Esophagus muscularis mucosa (tissue), 4 donors: ENCODE measurements at regions not wholly inside any gene's neighbourhood (a gene's known extent, or its start where the extent isn't known, plus 50 kb on each side); places are given as distances from the start of the nearest gene placed in this dataset.

ENCODE experiments used
- DNase-seq: peaks from one replicate; pipeline ENCODE4 v3.0.0-alpha.2; 2017; ENCODE audit errors: extremely low spot score
- H3K27ac ChIP-seq, 4 donors: fragments of 200-600 bp; sonication (generic); replicated peaks in 1 of 4; 1 replicate in 3 of 4; 2 replicates in 1 of 4; pipeline ENCODE4 v1.5.1; 2016 to 2019; ENCODE audit warnings: mild to moderate bottlenecking in 1 of 4
- H3K27me3 ChIP-seq, 4 donors: fragments of 200-600 bp; sonication (generic); one replicate each; pipeline versions ENCODE4 v1.5.1 to v1.6.0; 2016 to 2019
- H3K36me3 ChIP-seq, 4 donors: fragments of 200-600 bp; sonication (generic); one replicate each; pipeline ENCODE4 v1.5.1; 2016 to 2019
- H3K4me1 ChIP-seq, 4 donors: fragments of 200-600 bp; sonication (generic); one replicate each; pipeline ENCODE4 v1.5.1; 2016 to 2019
- H3K4me3 ChIP-seq, 4 donors: fragments of 200-600 bp; sonication (generic); 1 replicate in 2 of 4; 2 replicates in 2 of 4; pipeline ENCODE4 v1.5.1; 2016 to 2019; ENCODE audit warnings: mild to moderate bottlenecking in 4 of 4, moderate library complexity in 1 of 4
- H3K9me3 ChIP-seq, 4 donors: fragments of 200-600 bp; sonication (generic); 1 replicate in 3 of 4; 2 replicates in 1 of 4; pipeline ENCODE4 v1.5.1; 2016 to 2019
- CTCF ChIP-seq, 3 experiments: fragments of 200-600 bp in 2 of 3; fragments of 450-650 bp in 1 of 3; sonication (generic) in 2 of 3; IDR thresholded peaks; one replicate each; pipeline ENCODE4 v1.5.1; 2017 to 2019; ENCODE audit warnings: antibody characterized with exemption in 3 of 3, mild to moderate bottlenecking in 2 of 3, moderate library complexity in 1 of 3
- EP300 ChIP-seq: sonication (generic); formaldehyde crosslinking; IDR thresholded peaks from one replicate; pipeline ENCODE4 v1.6.1; 2017; ENCODE audit warnings: antibody characterized with exemption
- POLR2A ChIP-seq: fragments of 450-650 bp; IDR thresholded peaks from one replicate; pipeline ENCODE4 v1.6.1; 2017; ENCODE audit warnings: antibody characterized with exemption, moderate library complexity, mild to moderate bottlenecking, low read depth
- POLR2AphosphoS5 ChIP-seq, 2 donors: sonication (generic); formaldehyde crosslinking; IDR thresholded peaks; one replicate each; pipeline ENCODE4 v1.6.1; 2017; ENCODE audit warnings: antibody characterized with exemption in 2 of 2
- WGBS: methylation state at CpG from one replicate; pipeline ENCODE4 v1.1.5; 2018; 5-methylcytosine and 5-hydroxymethylcytosine counted together
- intact Hi-C: fragments of 100-400 bp; cut with DNase I; formaldehyde crosslinking; loops from one replicate; pipeline ENCODE4 v1.15.1; 2023

- H3K36me3 ChIP-seq = no peaks in the 10 kb centered on the region
- H3K27me3 ChIP-seq = peaks cover 0 to 52% (median 9%) of the 10 kb centered on the region in 4 donors
- H3K4me3 ChIP-seq = no peak overlapping the region
- H3K27ac ChIP-seq = no peak overlapping the region
- 73% methylated on average over 5 of the region's 5 CpGs for WGBS
- peaks cover 0 to 17% (median 6%) of the 10 kb centered on the region in 4 donors for H3K4me1 ChIP-seq
- H3K9me3 ChIP-seq = no peaks in the 10 kb centered on the region
- no peak for TF ChIP-seq EP300
- TF ChIP-seq CTCF (IDR thresholded peaks at IDR 0.05) = no peak
- no peak for TF ChIP-seq POLR2AphosphoS5 (IDR thresholded peaks at IDR 0.05)
- no peak for TF ChIP-seq POLR2A
- no peak for DNase-seq
- intact Hi-C loops = no loop called here
These were observed 144.2 kb upstream of the COL5A1 start for GRCh38 chr9:134497283-134497860.

GRCh38 chr9:134498814-134499166 is 142.8 kb upstream of the COL5A1 start:
- TF ChIP-seq CTCF (IDR thresholded peaks at IDR 0.05) = no peak
- TF ChIP-seq EP300 = no peak
- TF ChIP-seq POLR2AphosphoS5 (IDR thresholded peaks at IDR 0.05) = no peak
- no peak for TF ChIP-seq POLR2A
- Histone ChIP-seq H3K27ac (no peak overlapping the region), H3K36me3 (no peaks in the 10 kb centered on the region), H3K4me3 (no peak overlapping the region), H3K4me1 (peaks cover 0 to 22% (median 9%) of the 10 kb centered on the region in 4 donors), H3K9me3 (no peaks in the 10 kb centered on the region), H3K27me3 (peaks cover 0 to 55% (median 9%) of the 10 kb centered on the region in 4 donors)
- intact Hi-C loops = no loop called here
- DNase-seq = no peak
- 87% methylated on average over 1 of the region's 1 CpG for WGBS

GRCh38 chr9:134500931-134501760 is 140.5 kb upstream of the COL5A1 start:
- 22% methylated on average over 38 of the region's 44 CpGs for WGBS
- no peak overlapping the region for H3K27ac ChIP-seq
- H3K36me3 ChIP-seq = no peaks in the 10 kb centered on the region
- peaks cover 0 to 45% (median 9%) of the 10 kb centered on the region in 4 donors for H3K27me3 ChIP-seq
- no peak for TF ChIP-seq EP300
- no peak for TF ChIP-seq POLR2AphosphoS5 (IDR thresholded peaks at IDR 0.05)
- no peak for TF ChIP-seq CTCF (IDR thresholded peaks at IDR 0.05)
- intact Hi-C loops = no loop called here
- no peak for DNase-seq
- peaks cover 0 to 22% (median 9%) of the 10 kb centered on the region in 4 donors for H3K4me1 ChIP-seq
- H3K9me3 ChIP-seq = no peaks in the 10 kb centered on the region
- H3K4me3 ChIP-seq = no peak overlapping the region

GRCh38 chr9:134501761-134502265 is 139.8 kb upstream of the COL5A1 start:
- WGBS = 58% methylated on average over 17 of the region's 20 CpGs
- no peaks in the 10 kb centered on the region for H3K9me3 ChIP-seq

More at GRCh38 chr9:134501761-134502265, 139.8 kb upstream of the COL5A1 start:
- Histone ChIP-seq H3K4me3 (no peak overlapping the region), H3K36me3 (no peaks in the 10 kb centered on the region), H3K27ac (no peak overlapping the region), H3K4me1 (peaks cover 0 to 22% (median 9%) of the 10 kb centered on the region in 4 donors), H3K27me3 (peaks cover 0 to 39% (median 9%) of the 10 kb centered on the region in 4 donors)
- DNase-seq = no peak
- intact Hi-C loops = no loop called here
- TF ChIP-seq CTCF (IDR thresholded peaks at IDR 0.05) = no peak
- TF ChIP-seq EP300 = no peak
- TF ChIP-seq POLR2AphosphoS5 (IDR thresholded peaks at IDR 0.05) = no peak
- no peak for TF ChIP-seq POLR2A
